CD4-positive, alpha-beta T cell (primary cell): ENCODE measurements at regions not wholly inside any gene's neighbourhood (a gene's known extent, or its start where the extent isn't known, plus 50 kb on each side); places are given as distances from the start of the nearest gene placed in this dataset.

Source experiments
- ATAC-seq: fragments of 200-7000 bp; cut with Tn5 transposase; one replicate; pipeline ENCODE4 v1.10.0; 2022; ENCODE audit warnings: mild to moderate bottlenecking; ENCODE audit not compliant: poor library complexity
- CTCF ChIA-PET: fragments of 350-600 bp; sonication (Branson Sonifier 250); formaldehyde crosslinking; loops from one replicate; lab custom pipeline; 2021; ENCODE audit warnings: antibody characterized with exemption, inconsistent platforms; lab: Charles Lee
- POLR2A ChIA-PET: fragments of 350-600 bp; sonication (Branson Sonifier 250); formaldehyde crosslinking; loops from one replicate; lab custom pipeline; 2021; ENCODE audit warnings: antibody characterized with exemption, inconsistent platforms; lab: Charles Lee
- DNase-seq, 14 experiments: peaks; one replicate each; pipeline ENCODE4 v3.0.0-alpha.2; 2013 to 2020; ENCODE audit warnings: mixed read lengths in 2 of 14
- H3K27ac ChIP-seq, 2 donors: one replicate each; pipeline versions ENCODE4 v1.5.1 to v1.7.0; 2013; ENCODE audit warnings: low read length in 2 of 2, low read depth in 1 of 2, mild to moderate bottlenecking in 1 of 2
- H3K27me3 ChIP-seq, 2 experiments: 1 replicate in 1 of 2; 2 replicates in 1 of 2; pipeline versions ENCODE4 v1.6.1 to v1.7.0; 2013; ENCODE audit warnings: low read length in 2 of 2, control low read depth in 1 of 2, mild to moderate bottlenecking in 1 of 2, moderate library complexity in 1 of 2; ENCODE audit not compliant: insufficient read depth in 2 of 2, control insufficient read depth in 1 of 2
- H3K36me3 ChIP-seq: one replicate; pipeline ENCODE4 v1.6.1; 2013; ENCODE audit warnings: low read length, control low read depth; ENCODE audit not compliant: insufficient read depth
- H3K4me1 ChIP-seq: one replicate; pipeline ENCODE4 v1.6.1; 2013; ENCODE audit warnings: low read length, control low read depth; ENCODE audit not compliant: insufficient read depth
- H3K4me3 ChIP-seq: one replicate; pipeline ENCODE4 v1.5.1; 2013; ENCODE audit warnings: mild to moderate bottlenecking, low read length, moderate library complexity
- H3K9me3 ChIP-seq, 2 experiments: 1 replicate in 1 of 2; 2 replicates in 1 of 2; pipeline versions ENCODE4 v1.6.1 to v1.7.0; 2013; ENCODE audit warnings: low read length in 2 of 2, mild to moderate bottlenecking in 2 of 2, control low read depth in 1 of 2, moderate library complexity in 1 of 2; ENCODE audit not compliant: control insufficient read depth in 1 of 2, insufficient read depth in 1 of 2
- H3K27ac Mint-ChIP-seq: one replicate; pipeline ENCODE4 v1.8.0; 2020; ENCODE audit warnings: mixed read lengths
- H3K27me3 Mint-ChIP-seq: one replicate; pipeline ENCODE4 v1.8.0; 2021; ENCODE audit warnings: mixed read lengths
- H3K36me3 Mint-ChIP-seq: one replicate; pipeline ENCODE4 v1.8.0; 2021; ENCODE audit warnings: low read depth, mixed read lengths
- H3K4me1 Mint-ChIP-seq: one replicate; pipeline ENCODE4 v1.8.0; 2021; ENCODE audit warnings: low read depth, mixed read lengths
- H3K4me3 Mint-ChIP-seq: one replicate; pipeline ENCODE4 v1.8.0; 2020; ENCODE audit warnings: mild to moderate bottlenecking, mixed read lengths
- H3K9me3 Mint-ChIP-seq: one replicate; pipeline ENCODE4 v1.8.0; 2020; ENCODE audit warnings: mixed read lengths
- CTCF ChIP-seq: fragments of 200-600 bp; IDR thresholded peaks from one replicate; pipeline ENCODE4 v1.8.0; 2022; ENCODE audit warnings: antibody characterized with exemption, mild to moderate bottlenecking
- intact Hi-C, 2 experiments: fragments of 100-400 bp; cut with DNase I in 1 of 2; cut with micrococcal nuclease in 1 of 2; formaldehyde crosslinking; loops; one replicate each; pipeline versions ENCODE4 v1.15.1 to v1.9.0; 2023 to 2025; cut with DNase I, micrococcal nuclease

GRCh38 chr4:134567461-134567860, 365.9 kb upstream of the PABPC4L start:
- no peak for TF ChIP-seq CTCF
- Histone ChIP-seq H3K27ac (no peak overlapping the region), H3K4me1 (no peaks in the 10 kb centered on the region), H3K4me3 (no peak overlapping the region), H3K9me3 (peaks cover 0 to 3% of the 10 kb centered on the region in 2 experiments), H3K36me3 (no peaks in the 10 kb centered on the region), H3K27me3 (no peaks in the 10 kb centered on the region)
- Mint-ChIP-seq H3K4me3 (no peak overlapping the region), H3K4me1 (no peaks in the 10 kb centered on the region), H3K9me3 (peaks cover 8% of the 10 kb centered on the region), H3K27ac (no peak overlapping the region), H3K27me3 (no peaks in the 10 kb centered on the region), H3K36me3 (no peaks in the 10 kb centered on the region)
- POLR2A ChIA-PET: no interaction called here
- intact Hi-C loops: no loop called here
- CTCF ChIA-PET: no interaction called here
- ATAC-seq (no peak), DNase-seq (no peak)

- ATAC-seq (no peak), DNase-seq (no peak)
- H3K4me1 Mint-ChIP-seq: no peaks in the 10 kb centered on the region
- ChIA-PET CTCF (no interaction called here), POLR2A (no interaction called here)
- no peak overlapping the region for H3K27ac ChIP-seq
- H3K4me1 ChIP-seq: no peaks in the 10 kb centered on the region
- no peaks in the 10 kb centered on the region for H3K36me3 Mint-ChIP-seq
- no peaks in the 10 kb centered on the region for H3K27me3 Mint-ChIP-seq
- no peak overlapping the region for H3K4me3 ChIP-seq
- no peaks in the 10 kb centered on the region for H3K36me3 ChIP-seq
- H3K4me3 Mint-ChIP-seq: no peak overlapping the region
- H3K27ac Mint-ChIP-seq: no peak overlapping the region
- no peaks in the 10 kb centered on the region for H3K27me3 ChIP-seq
- H3K9me3 ChIP-seq: peaks cover 0 to 3% of the 10 kb centered on the region in 2 experiments
- H3K9me3 Mint-ChIP-seq: peaks cover 5% of the 10 kb centered on the region
- intact Hi-C loops: no loop called here
- TF ChIP-seq CTCF: no peak
Measured at GRCh38 chr4:134560728-134561127, 359.1 kb upstream of the PABPC4L start.

GRCh38 chr4:134552063-134552462, 350.5 kb upstream of the PABPC4L start:
- Mint-ChIP-seq H3K36me3 (no peaks in the 10 kb centered on the region), H3K4me1 (no peaks in the 10 kb centered on the region), H3K27ac (no peak overlapping the region), H3K27me3 (no peaks in the 10 kb centered on the region), H3K4me3 (no peak overlapping the region), H3K9me3 (peaks cover 10% of the 10 kb centered on the region)
- no peak for TF ChIP-seq CTCF
- DNase-seq: no peak
- intact Hi-C loops: no loop called here
- CTCF ChIA-PET: no interaction called here
- no peaks in the 10 kb centered on the region for H3K9me3 ChIP-seq
- H3K4me1 ChIP-seq: no peaks in the 10 kb centered on the region
- POLR2A ChIA-PET: no interaction called here
- ATAC-seq: no peak
- no peak overlapping the region for H3K4me3 ChIP-seq
- no peaks in the 10 kb centered on the region for H3K36me3 ChIP-seq
- H3K27me3 ChIP-seq: no peaks in the 10 kb centered on the region
- H3K27ac ChIP-seq: no peak overlapping the region
